ENCODE measurements at regions not wholly inside any gene's neighbourhood (a gene's known extent, or its start where the extent isn't known, plus 50 kb on each side); places are given as distances from the start of the nearest gene placed in this dataset.

GRCh38 chr2:16326711-16327300 is 338.8 kb downstream of the CYRIA start:
- DNase-seq: no peak

- DNase-seq: no peak
These were observed 339.6 kb downstream of the CYRIA start for GRCh38 chr2:16325976-16326510.

GRCh38 chr2:16325016-16325975 is 340.3 kb downstream of the CYRIA start:
- DNase-seq: no peak

GRCh38 chr2:16324544-16324937 is 341.1 kb downstream of the CYRIA start:
- no peak for DNase-seq

DNA sequence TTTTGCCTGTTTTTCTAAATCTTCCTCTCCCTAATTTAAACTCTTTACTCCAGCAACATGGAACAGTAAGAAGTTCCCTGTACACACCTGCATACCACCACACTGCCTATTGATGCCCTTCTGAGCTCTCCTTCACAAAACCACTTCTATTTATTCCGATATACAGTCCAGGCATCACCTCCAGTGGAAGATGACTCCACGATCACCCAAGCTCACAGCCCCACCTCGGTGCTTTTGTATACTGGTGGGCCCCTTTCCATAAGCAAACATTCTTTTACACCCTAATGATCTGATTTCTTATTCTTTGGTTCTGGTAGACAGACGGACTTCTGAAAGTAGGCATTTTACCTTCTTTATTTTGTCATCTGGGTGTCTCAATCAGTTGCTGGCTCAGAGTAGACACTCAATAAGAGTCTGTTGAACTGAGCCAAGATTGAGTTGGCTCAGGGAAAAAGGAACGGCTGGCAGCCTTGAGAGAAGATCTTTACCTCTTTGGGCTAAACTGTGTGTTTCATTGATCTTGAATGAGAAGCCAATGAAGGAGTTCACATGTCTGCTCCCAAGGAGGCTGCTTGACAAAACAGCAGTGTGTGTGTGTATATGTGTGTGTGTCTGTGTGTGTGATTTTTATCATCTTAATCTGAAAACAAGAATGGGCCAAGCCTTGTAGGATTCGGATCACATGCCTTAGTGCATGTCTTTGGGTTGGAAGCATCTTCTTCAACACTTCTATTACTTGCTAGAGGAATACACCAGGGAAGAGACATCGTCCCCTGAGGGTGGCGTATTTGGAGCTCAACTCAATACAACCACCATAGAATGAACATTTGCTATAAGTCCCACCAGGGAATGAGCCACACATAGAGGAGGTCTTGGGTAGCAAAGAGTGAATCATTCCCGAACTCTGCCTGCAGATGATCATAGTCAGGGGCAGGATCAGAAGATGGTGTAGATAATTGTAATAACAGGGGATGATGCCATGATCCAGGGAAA is 341.8 kb downstream of the CYRIA start:
- DNase-seq: no peak

GRCh38 chr2:16323126-16323520 is 342.5 kb downstream of the CYRIA start:
- no peak for DNase-seq

- peak; percentile 23 for DNase-seq
These were observed 343.1 kb downstream of the CYRIA start for GRCh38 chr2:16322308-16323125.

GRCh38 chr2:16321872-16322271 is 343.8 kb downstream of the CYRIA start:
- no peak for DNase-seq

GRCh38 chr2:16321256-16321655 is 344.4 kb downstream of the CYRIA start:
- no peak for DNase-seq

- DNase-seq: no peak
These were observed 344.9 kb downstream of the CYRIA start for GRCh38 chr2:16320716-16321115.

GRCh38 chr2:16319551-16320121 is 346.0 kb downstream of the CYRIA start:
- no peak for DNase-seq

DNA sequence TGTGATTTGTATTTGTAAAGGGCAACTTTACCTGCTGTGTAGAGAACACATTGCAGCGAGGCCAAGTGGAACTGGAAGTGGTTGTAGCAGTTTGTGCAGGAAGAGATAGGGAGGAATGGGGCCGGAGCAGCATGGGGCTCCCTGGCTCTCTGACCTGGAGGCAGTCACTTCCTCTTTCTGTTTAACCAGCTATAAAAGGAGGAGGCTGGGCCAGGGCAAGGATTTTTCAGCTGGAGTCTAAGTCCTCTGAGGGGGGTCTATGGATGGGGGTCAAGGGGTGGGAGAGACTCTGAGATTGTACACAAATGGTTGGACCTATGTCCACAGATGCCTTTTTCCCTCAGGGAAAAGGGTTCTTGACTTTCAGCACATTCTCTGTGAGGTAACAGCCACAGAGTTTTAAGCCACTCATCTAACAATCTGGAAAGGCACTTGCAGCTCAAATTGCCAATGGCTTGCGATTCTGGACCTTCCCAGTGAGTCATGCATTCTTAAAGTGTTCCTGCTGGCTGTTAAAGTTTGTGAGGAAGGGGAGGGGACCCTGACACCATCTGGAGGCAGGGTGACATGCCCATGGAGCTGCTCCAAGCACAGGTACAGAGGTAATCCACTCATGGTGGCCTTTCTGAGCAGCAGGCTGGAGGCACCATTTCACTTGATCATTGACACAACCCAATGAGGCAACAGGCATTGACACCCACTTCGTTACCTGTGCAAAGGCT is 347.0 kb downstream of the CYRIA start:
- no peak for DNase-seq

GRCh38 chr2:16318051-16318450 is 347.6 kb downstream of the CYRIA start:
- DNase-seq: no peak

- DNase-seq: no peak
These were observed 348.3 kb downstream of the CYRIA start for GRCh38 chr2:16317211-16317830.

GRCh38 chr2:16316456-16317210 is 349.0 kb downstream of the CYRIA start:
- no peak for DNase-seq

GRCh38 chr2:16315908-16316307 is 349.7 kb downstream of the CYRIA start:
- DNase-seq: no peak

GRCh38 chr2:16315458-16315835 is 350.2 kb downstream of the CYRIA start:
- no peak for DNase-seq

DNA sequence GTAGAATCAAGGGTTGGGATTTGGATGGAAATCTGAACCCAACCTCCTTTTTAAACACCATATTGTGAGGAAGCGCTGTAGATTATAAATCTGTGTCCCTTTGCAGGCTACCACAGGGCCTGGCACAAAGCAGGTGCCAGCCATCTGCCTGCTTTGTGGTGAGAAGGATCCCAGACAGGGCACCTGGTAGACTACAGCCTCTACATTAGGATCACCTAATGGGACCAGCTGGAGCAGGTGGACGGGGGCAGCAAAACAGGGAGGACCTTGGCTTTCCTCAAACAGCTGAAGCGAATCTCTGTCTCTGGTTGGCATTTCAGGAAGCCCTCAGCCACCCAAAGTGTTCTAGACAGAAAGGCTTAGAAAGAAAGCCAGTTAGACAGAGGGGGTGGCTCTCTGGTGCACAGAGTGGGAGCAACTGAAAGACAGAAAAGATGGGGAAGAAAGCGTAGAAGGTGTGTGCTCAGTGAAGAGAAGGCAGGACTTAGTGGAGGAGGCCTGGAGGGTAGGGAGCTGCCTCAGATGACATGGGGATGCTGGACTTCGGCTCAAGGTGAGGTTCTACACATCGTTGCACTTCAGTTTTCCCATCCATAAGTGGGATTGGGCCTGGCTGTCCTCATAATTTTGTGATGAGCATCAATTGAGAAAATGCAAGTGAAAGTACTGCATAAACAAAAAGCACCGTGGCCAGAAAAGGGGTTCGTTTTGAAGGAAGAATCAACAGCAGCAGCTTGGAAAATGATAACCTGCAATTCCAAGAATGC is 350.8 kb downstream of the CYRIA start:
- no peak for DNase-seq

- DNase-seq: no peak
These were observed 351.6 kb downstream of the CYRIA start for GRCh38 chr2:16314001-16314400.
